HG02678 (cell line): ENCODE measurements at regions not wholly inside any gene's neighbourhood (a gene's known extent, or its start where the extent isn't known, plus 50 kb on each side); places are given as distances from the start of the nearest gene placed in this dataset.
A peak's percentile ranks its signal among the peaks of the same experiment; 100 is the strongest.
"Not testable (repeated sequence)": the region's sequence is repeated elsewhere in the genome, so short reads cannot be mapped to it uniquely, and the experiment has no call there.

ENCODE experiments used
- ATAC-seq: cut with Tn5 transposase; IDR thresholded peaks from one replicate; pipeline ENCODE4 v1.9.1; 2021; ENCODE audit warnings: mild to moderate bottlenecking, moderate library complexity; ENCODE audit not compliant: unreplicated experiment

DNA sequence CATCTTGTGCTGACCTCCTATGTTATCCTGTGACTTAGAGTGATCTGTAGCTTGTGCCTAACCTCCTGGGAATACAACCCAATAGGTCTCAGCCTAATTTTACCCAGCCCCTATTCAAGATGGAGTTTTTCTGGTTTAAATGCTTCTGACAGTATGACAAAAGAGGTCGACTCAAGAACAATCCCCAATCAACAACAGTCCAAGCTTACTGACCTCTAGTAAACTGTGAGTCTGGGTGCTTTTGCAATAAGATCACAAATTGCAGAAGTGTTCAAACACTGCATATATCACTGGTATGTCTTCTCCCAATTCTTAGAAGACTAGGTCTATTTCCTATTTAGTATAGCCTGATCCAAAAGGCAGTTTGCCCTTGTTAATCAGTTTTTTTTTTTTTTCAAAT is 323.5 kb upstream of the PTGER4 start:
- ATAC-seq: no peak

DNA sequence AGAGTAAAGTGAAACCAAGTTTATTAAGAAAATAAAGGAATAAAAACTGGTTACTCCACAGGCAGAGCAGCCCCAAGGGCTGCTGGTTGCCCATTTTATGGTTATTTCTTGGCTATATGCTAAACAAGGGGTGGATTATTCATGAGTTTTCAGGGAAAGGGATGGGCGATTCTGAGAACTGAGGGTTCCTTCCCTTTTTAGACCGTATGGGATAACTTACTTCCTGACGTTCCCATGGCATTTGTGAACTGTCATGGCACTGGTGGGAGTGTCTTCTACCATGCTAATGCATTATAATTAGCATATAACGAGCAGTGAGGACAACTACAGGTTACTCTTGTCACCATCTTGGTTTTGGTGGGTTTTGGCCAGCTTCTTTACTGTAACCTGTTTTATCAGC is 323.9 kb upstream of the PTGER4 start:
- no peak for ATAC-seq

DNA sequence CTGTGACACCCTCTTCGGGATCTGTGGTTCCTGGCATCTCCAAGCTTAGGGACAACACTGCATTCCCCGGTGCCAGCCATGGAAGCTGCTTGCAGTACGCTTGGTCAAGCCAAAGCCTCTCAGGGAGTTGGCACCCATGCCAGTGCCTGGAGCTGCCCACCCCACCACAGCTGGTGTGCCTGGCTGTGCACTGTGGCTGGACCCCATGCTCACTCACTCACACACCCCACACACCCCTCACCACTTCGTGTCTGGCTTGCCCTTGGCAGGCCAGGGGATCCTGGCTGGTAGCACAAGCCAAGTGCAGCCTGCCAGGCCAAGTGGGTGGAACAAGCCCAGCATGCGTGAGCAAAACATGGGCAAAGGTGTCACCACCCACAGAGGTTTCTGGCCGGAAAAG is 324.5 kb upstream of the PTGER4 start:
- ATAC-seq: no peak

DNA sequence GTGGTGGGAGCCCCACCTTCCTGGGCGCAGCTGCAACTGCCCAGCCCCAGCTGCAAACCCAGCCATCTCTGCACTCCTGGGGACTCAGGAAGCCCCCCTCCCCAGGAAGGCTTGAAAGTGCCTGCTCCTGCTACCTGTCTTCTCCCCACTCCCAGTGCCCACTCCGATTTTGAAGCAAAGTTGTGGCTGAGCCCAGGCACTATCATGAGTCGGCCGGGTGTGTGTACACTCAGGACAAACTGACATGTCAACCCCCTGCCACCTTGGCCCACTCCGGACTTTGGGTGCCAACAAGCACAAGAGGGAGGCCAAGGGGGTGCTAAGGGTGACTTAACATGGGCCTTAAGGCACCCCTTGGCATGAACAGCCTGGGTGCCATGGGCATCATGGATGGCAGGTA is 325.5 kb upstream of the PTGER4 start:
- ATAC-seq: no peak

DNA sequence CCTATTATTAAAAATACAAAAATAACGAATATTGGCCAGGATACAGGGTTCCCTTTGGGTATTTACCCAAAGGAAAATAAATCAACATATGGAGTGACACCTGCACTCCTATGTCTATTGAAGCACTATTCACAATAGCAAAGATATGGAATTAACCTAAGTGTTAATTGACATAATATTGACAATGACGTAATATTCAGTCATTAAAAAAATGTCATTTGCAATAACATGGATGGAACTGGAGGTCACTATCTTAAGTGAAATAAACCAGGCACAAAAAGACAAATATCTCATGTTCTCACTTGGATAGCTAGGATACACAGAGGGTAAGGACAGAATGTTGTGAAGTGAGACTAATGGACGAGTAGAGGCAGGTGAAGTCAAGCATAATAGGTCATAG is 326.3 kb upstream of the PTGER4 start:
- no peak for ATAC-seq

DNA sequence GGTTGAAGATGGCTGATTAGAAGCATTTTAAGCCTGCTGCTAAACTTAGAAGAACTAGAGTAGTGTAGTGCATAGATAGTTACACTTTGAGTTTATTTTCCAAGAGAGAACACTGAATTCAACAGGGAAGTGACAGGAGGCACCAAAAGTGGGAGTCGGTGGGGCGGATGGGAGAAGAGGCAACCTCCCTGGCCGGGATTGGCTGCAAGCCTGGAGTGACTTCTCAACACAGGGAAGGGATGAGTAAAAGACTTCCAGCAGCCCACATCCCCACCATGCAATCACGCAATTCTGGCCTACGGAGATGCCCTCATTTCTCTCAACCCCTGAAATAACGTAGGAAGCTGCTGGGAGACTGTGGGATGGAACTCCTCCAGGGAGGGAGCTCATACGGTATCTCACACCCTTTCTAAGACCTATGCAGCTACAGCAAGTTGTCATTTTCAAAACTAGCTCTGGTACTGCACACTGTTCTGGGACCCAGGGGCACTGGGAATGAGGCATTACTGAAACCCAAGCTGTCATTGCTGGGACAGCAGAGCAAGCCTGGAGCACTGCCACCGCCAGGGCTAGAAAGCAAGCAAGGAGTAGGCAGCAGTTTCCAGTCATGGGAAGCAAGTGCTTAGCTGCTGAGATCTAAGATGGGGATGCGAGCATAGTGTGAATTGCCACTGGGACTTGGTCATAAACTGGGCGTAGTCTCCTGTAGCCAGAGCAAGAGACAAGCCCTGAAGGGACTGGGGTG is 331.6 kb upstream of the PTGER4 start:
- no peak for ATAC-seq

DNA sequence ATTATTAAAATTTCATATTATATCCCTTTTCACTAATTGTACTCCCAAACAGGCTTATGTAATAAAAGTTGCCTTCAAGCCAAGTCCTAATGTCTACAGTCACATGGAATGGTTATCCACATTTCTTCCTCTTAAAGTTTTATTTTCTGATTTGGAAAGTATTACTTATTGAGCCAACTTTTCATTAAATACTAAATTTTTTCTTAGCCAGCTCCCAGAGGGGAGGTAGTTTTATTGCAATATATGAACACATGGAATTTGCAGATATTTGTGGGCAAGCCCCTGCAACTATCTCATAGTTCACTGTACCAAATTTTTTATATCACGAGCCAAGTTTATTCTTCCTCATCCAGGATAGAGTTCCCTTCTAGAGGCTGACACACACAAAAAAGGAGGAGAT is 332.8 kb upstream of the PTGER4 start:
- no peak for ATAC-seq

DNA sequence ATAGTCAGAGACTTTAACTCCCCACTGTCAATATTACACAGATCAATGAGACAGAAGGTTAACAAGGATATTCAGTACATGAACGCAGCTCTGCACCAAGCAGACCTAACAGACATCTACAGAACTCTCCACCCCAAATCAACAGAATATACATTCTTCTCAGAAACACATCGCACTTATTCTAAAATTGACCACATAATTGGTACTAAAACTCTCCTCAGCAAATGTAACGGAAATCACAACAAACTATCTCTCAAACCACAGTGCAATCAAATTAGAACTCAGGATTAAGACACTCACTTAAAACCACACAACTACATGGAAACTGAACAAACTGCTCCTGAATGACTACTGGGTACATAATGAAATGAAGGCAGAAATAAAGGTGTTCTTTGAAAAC is 341.3 kb upstream of the PTGER4 start:
- not testable (repeated sequence) for ATAC-seq

DNA sequence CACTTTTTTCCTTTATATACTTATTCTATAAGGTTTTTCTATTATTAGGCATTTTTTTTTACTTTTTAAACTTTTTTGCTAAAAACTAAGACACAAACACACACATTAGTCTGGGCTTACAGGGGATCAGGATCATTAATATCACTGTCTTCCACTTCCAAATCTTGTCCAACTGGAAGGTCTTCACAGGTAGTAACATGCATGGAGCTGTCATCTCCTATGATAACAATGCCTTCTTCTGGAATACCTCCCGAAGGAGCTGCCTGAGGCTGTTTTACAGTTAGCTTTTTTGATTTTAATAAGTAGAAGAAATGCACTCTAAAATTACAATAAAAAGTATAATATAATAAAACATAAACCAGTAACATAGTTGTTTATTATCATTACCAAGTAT is 345.5 kb upstream of the PTGER4 start:
- ATAC-seq: no peak

DNA sequence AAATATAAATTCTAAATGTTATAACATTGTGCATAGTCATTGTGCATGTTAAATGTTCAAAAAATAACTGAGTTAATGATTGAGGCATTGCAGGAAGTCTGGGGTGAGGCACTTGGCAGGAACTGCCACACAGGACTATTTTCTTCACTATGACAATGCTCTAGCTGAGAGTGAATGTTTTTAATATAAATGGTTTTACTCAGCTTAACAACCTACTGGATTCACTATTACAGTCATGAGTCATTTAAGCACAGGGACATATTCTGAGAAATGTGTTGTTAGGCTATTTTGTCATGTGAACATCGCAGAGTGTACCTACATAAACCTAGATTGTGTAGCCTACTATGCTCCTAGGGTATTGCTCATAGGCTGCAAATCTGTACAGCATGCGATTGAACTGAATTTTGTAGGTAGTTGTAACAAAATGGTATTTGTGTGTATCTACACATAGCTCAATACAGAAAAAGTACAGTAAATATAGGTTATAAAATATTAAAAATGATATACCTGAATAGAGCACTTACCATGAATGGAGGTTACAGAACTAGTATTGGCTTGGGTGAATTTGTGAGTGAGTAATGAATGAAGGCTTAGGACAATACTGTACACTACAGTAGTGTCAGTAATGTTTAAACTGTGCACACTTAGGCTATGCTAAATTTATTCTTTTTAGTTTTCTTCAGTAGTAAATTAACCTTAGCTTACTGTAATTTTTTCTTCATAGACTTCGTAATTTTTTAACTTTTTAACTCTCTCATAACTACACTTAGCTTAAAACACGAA is 346.1 kb upstream of the PTGER4 start:
- ATAC-seq: peak; percentile 80

DNA sequence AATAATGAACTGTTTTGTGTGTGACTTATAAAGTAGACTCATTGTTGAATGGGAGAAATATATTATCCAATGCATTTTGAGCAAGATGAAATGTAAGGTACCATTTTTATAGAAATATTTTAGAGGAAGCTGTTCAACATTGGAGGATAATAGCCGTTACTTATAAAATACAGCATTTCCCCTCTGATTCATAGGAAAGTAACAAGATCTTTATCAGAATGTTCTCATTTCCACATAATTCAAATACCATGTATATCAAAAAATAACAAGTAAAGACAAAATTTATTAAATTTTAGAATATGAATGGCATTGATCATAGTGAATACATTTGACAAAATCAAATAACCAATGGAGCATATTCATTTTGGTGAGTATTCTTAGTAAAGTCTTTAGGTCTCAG is 346.7 kb upstream of the PTGER4 start:
- ATAC-seq: no peak

DNA sequence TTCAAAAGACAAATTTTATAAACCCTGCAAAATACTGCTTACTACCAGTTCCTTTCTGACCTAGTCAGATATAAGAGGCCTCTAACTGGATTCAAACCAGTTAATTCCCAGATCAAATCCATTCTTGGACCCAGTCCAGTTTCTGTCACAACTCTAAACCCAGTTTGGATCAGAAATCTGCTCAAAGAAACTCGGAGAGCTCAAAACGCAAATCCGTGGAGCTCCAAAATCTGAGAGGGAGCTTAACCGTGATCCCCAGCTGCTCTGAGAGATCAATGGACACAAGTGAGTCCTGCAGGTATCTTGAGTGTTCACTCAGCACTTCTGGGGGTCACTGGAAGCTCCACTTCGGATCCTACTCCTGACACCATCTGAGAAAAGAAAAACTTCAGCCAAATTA is 348.1 kb upstream of the PTGER4 start:
- no peak for ATAC-seq

DNA sequence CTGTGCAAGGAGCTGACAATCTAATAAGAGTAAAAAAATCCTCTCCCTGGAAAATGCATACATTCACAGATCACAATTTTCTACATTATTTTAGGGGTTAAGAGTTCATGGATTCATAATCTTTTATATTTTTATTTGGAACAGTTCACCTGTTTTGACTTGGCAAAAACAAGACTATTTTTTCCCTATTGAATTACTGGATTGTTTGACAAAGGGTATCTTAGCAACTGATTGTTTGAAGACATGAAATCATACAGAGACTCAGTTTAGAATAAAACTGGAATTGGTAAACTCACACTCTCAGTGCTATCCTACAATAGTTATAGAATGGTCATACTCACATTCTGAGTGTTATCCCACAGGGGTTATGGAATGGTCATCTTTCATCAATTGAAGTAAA is 358.2 kb upstream of the PTGER4 start:
- no peak for ATAC-seq

DNA sequence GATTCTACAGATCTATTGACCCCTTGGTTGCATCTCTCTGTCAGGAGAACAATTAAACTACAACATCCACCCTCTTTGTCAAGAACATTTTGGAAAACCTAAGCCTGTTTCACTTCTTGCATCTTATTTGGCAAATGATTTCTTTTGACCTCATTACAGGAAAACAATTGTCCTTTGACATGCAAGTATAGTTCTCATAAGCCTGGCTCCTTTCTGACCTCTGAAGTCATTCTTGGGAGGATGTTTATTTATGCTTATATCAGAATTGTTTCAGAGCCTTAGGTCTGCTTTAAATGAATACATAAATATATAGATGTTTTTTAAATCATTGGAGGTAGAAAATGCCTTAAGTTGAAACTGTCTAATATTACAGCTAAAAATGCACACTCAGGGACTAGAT is 361.3 kb upstream of the PTGER4 start:
- ATAC-seq: no peak

DNA sequence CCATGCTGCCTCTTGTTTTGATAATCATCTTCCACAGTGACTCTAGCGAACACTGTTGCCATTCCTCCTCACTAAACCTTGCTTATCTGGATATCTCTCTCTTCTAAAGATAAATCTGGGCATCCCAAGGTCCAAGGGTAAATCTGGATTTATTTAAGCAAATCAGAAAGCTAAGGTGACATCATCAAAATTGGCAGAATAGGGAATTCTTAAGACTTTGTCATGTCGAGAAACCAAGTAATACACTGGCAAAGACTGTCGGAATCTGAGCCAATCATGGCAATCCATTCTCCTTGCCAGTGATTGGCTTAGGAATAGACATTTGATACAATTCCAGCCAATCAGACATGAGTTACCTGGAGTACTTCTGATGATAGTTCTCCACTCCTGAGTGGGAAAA is 362.7 kb upstream of the PTGER4 start:
- no peak for ATAC-seq

DNA sequence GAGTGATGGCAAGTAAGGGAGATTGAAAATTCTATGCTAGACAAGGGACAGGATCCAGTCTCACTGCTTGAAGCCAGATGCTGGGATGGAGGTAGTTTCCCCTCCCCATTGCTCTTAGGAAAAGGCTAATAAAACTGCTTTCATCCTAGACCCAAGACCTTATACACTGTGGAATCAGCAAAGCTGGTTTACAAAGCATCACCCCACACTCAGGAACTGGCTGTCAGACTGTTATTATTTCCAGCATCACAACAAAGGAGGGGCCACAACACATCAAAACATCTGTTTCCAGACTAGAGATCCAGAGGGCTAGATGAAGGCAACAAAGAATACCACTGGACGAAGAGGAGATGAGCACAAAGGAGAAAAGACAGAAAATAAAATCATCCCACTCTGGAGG is 364.6 kb upstream of the PTGER4 start:
- ATAC-seq: no peak

DNA sequence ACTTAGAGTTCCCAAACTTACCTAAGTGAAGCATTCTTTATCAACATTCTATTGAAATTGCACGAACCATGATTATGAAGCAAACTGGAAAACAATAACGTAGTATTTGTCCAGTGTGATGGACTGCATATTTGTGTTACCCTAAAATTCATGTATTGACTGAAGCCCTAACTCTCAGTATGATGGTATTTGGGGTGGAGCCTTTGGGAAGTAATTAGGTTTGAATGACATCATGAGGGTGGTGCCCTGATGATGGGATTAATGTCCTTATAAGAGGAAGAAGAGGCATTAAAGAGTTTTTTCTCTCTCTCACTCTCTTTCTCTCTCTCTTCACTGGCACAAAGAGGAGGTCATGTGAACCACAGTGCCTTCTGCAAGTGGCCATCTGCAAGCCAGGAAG is 365.4 kb upstream of the PTGER4 start:
- ATAC-seq: no peak

DNA sequence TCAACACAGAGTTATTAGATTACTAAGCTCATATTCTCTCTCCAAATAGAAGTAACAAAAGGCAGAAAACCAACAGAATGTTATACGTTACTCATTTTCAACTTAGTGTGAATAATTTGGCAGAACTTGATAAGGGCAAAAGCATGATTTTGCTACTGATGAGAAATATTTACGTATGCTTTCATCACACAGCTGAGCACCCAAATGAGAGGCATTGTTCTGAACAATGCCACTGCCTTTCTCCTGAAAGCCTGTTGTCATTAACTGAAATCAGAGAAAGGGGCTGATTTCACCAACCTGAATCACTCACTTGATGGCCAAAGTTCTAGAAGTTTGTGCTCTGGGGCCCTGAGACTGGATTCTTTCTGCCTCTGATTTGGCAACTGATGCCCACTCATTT is 367.5 kb upstream of the PTGER4 start:
- ATAC-seq: no peak

DNA sequence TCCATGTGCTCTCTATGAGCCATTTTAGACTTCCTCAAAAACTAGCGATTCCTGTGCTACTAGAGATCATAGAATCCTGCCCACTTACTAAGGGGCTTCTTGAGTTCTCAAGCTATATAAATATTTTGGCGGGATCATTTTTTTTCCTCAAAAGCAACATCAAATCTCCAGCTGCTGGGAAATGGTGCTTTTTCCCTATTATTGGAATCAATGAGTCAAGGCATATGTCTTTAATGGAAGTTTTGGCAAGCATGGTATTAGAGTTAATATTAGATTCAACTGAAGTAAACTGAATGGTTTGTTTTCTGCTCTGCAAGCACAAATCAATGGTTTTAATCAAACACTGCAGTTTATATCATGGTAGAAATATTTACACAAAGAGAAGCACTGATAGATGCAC is 369.9 kb upstream of the PTGER4 start:
- ATAC-seq: no peak

DNA sequence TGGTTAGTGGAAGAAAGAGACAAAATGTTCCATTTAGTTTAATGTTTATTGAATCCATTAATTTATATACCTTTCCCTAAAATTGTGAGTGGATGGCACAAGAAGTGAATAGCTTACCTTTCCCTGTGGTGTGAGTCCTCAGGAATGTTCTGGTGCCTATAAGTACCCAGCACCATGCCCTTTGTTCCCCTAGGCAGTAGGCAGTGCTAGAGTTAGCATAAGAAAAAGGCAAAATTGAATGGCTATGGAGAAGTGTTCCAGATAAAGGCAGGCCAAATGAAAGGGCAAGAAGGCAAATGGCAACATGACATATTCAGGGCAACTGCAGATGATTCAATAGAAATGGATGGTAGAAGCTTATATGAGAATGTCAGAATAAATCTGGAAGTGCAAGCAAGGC is 370.8 kb upstream of the PTGER4 start:
- no peak for ATAC-seq

DNA sequence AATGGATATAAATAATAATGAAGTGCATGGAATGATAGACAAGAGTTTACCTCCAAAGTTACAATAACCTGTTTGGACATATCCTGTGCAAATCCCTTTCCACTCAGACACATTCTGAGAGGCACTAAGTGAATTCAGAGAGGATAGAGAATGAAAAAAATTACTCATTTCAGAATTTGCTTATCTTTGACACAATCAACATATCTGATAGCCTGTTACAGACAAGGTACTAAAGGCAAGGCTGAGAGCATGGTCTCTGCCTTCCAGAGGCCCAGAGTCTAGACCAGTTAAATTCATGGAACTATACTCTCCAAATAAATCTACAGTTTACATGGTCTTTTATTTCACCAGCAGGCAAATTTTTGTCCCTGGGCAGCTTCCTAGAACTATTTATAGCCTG is 371.8 kb upstream of the PTGER4 start:
- no peak for ATAC-seq

DNA sequence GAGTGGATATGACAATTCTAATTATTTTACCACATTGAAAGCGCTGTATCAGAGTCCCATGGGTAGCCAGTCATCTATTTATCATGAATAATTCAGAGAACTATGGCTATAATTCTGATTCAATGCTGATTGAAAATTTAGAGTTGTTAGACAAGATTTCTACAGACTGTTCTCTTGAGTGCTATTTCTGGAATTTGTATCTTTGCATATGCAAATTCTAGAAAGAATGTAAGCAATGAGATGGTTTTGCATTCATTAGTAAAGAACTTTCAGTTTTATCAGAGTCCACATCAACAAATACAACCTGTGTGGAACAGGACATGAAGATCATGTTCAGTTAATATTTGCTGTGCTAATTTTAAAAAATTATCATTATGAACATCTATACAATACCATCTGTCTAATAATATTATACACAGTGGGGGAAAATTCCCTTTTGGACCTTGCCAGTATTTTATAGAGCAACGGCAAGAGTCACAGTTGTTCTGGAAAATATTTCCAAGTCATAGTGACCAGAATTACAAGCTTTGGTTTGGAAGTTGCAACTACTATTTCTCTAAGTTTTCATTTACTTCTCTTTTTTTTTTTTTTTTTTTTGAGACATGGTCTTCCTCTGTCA is 372.7 kb upstream of the PTGER4 start:
- ATAC-seq: no peak
